Aorta (tissue), 5 donors: ENCODE measurements at regions not wholly inside any gene's neighbourhood (a gene's known extent, or its start where the extent isn't known, plus 50 kb on each side); places are given as distances from the start of the nearest gene placed in this dataset.

Experiments
- ATAC-seq: fragments of 200-7000 bp; cut with Tn5 transposase; one replicate; pipeline ENCODE4 v1.9.1; 2022; ENCODE audit warnings: moderate library complexity; ENCODE audit not compliant: low FRiP score
- DNase-seq, 2 donors: peaks; one replicate each; pipeline ENCODE4 v3.0.0-alpha.2; 2020
- H3K27ac ChIP-seq, 2 donors: one replicate each; pipeline ENCODE4 v1.5.1; 2013; ENCODE audit warnings: low read length in 2 of 2, mild to moderate bottlenecking in 2 of 2, moderate library complexity in 2 of 2, control low read depth in 1 of 2, inconsistent platforms in 1 of 2, low read depth in 1 of 2
- H3K27me3 ChIP-seq, 2 donors: one replicate each; pipeline ENCODE4 v1.6.1; 2013; ENCODE audit warnings: control low read depth in 1 of 2, low read length in 1 of 2, mild to moderate bottlenecking in 1 of 2, moderate library complexity in 1 of 2; ENCODE audit not compliant: insufficient read depth in 2 of 2, control insufficient read depth in 1 of 2
- H3K36me3 ChIP-seq, 2 donors: one replicate each; pipeline ENCODE4 v1.6.1; 2013; ENCODE audit warnings: control low read depth in 1 of 2, low read length in 1 of 2, mild to moderate bottlenecking in 1 of 2; ENCODE audit not compliant: insufficient read depth in 2 of 2, control insufficient read depth in 1 of 2
- H3K4me1 ChIP-seq, 2 donors: one replicate each; pipeline ENCODE4 v1.6.1; 2013; ENCODE audit warnings: low read length in 2 of 2, control low read depth in 1 of 2, mild to moderate bottlenecking in 1 of 2, moderate library complexity in 1 of 2; ENCODE audit not compliant: insufficient read depth in 2 of 2, control insufficient read depth in 1 of 2
- H3K4me3 ChIP-seq, 2 donors: one replicate each; pipeline ENCODE4 v1.5.1; 2013; ENCODE audit warnings: low read length in 2 of 2, control low read depth in 1 of 2, mild to moderate bottlenecking in 1 of 2
- H3K9me3 ChIP-seq: one replicate; pipeline ENCODE4 v1.6.1; 2013; ENCODE audit warnings: mild to moderate bottlenecking, low read length; ENCODE audit not compliant: control insufficient read depth
- WGBS, 2 donors: extraction: QIAGEN DNeasy Blood & Tissue Kit; methylation state at CpG; one replicate each; pipeline ENCODE4 v1.1.7; 2013; 5-methylcytosine and 5-hydroxymethylcytosine counted together
- intact Hi-C, 2 donors: fragments of 100-400 bp; cut with DNase I; formaldehyde crosslinking; loops; one replicate each; pipeline versions ENCODE4 v1.14.2 to v1.15.0; 2022
- donor health status: healthy with polysubstance abuse.
- donor health status: Bipolar disorder and iron deficiency.
- donor health status: DM: no; HTN: no; CAD: no.
- donor health status: DM: no; HTN: no; CAD: no.
- donor health status: DM: yes; HTN: yes; CAD: no.

DNA sequence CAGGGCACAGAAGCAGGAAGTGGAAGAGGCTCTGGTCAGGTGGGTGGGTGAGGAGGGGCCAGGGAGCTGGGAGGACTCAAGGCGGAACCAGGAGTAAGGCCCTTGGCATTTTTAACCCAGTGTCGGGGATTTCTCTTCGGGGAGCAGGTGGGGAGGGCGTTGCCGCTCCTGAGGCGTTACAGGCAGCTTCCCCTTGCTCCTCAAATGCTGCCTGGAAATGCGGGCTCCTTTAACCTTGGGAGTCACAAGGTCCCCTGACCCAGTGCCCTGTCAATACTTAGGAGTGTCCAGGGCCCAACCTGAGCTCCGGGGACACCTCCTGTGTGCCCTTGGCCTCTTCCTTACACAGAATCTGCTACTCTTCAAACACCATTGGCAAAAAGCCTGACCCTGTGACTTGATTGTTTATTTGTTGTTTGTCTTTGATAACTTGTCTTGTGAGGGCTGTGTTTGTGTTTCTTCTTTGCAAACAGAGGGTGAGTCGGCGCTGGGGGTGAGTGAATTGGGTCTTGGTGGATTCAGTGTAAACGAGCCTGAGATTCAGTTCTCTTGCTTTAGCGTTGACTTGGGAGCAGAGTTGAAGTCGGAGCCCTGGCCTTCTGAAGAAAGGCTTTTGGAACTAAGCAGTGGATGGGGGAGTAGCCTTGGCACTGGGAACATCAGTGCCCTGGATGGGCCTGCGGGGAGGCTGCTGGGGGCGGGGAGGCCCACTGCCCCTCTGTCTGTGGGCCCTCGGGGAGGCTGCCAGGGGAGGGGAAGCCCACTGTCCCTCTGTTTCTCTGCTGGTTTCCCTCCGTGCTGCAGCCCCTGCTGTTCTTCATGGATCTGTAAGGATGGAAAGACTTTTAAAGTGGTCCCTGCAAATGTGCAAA lies 300.7 kb upstream of the IRX4 start:
- no peaks in the 10 kb centered on the region for H3K9me3 ChIP-seq
- no peak overlapping the region for H3K27ac ChIP-seq
- no peak for ATAC-seq
- H3K4me1 ChIP-seq = no peaks in the 10 kb centered on the region
- H3K27me3 ChIP-seq = no peaks in the 10 kb centered on the region
- DNase-seq = peak in 1 of 2 donors; percentile 44
- H3K4me3 ChIP-seq = no peak overlapping the region
- no peaks in the 10 kb centered on the region for H3K36me3 ChIP-seq
- intact Hi-C loops = no loop called here
- WGBS, 2 donors = 51 to 60% methylated on average over 16 to 17 of the region's 17 CpGs

DNA sequence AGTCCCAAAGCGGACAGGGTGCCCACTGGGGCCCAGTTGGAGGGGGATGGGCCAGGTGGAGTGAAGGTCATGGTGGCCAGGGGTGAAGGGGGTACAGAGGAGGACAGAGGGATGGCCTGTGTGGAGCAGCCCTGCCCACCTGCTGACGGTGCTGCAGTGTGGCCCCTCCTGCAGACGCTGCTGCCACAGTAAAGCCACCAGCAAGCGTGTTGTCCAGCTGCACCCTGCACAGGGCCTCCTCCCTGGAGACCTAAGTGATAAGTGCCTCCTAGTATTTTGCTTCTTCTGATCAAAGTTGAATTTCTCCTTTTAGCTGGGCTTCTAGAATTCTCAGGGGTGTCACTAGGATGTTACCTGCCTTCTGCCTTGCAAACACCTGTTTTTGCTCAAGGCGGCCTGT lies 299.3 kb upstream of the IRX4 start:
- Histone ChIP-seq H3K36me3 (no peaks in the 10 kb centered on the region), H3K4me3 (no peak overlapping the region), H3K27ac (no peak overlapping the region), H3K4me1 (no peaks in the 10 kb centered on the region), H3K27me3 (no peaks in the 10 kb centered on the region), H3K9me3 (no peaks in the 10 kb centered on the region)
- intact Hi-C loops = no loop called here
- DNase-seq (no peak), ATAC-seq (no peak)
- 84 to 91% methylated on average over 5 of the region's 5 CpGs for WGBS, 2 donors

DNA sequence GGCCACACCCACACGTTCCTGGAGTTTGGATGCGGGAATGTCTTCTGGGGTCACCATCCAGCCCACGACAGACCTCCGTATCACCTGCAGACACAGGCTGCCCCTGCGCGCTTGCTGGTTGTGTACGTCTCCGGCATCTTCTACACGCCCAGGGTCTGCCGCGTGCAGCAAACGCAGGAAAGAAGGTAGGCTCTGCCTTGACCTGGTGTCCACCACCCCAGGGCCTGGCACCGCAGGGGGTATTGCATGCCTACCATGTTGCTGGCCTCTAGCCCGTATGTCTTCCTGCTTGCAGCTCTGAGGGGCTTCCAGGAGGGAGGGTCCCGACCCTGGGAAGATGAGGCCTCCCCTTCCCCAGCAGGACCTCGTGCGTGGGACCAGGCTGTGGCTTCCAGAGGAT lies 298.8 kb upstream of the IRX4 start:
- no peak overlapping the region for H3K4me3 ChIP-seq
- DNase-seq = peak in 1 of 2 donors; percentile 48
- no peaks in the 10 kb centered on the region for H3K4me1 ChIP-seq
- intact Hi-C loops = no loop called here
- no peaks in the 10 kb centered on the region for H3K27me3 ChIP-seq
- no peaks in the 10 kb centered on the region for H3K36me3 ChIP-seq
- 88% methylated on average over 17 of the region's 17 CpGs for WGBS, 2 donors
- no peak for ATAC-seq
- no peak overlapping the region for H3K27ac ChIP-seq
- H3K9me3 ChIP-seq = no peaks in the 10 kb centered on the region

DNA sequence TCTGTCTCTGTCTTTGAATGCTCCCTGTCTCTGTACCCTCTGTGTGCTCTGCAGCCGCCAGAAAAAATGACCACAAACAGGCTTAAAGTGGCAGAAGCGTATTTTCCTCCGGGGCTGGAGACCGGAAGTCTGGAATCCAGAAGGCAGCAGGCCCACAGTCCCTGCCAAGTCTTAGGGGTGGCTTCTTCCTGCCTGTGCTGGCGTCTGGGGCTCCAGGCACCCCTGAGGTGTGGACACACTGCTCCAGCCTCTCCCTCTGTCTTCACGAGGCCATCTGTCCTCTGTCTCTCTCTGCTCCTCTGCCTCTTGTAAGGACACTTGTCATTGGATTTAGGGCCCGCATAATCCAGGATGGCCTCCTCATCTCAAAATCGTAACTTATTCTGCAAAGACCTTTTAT lies 298.4 kb upstream of the IRX4 start:
- no peak for ATAC-seq
- no peak for DNase-seq
- Histone ChIP-seq H3K27me3 (no peaks in the 10 kb centered on the region), H3K27ac (no peak overlapping the region), H3K4me3 (no peak overlapping the region), H3K36me3 (no peaks in the 10 kb centered on the region), H3K4me1 (no peaks in the 10 kb centered on the region), H3K9me3 (no peaks in the 10 kb centered on the region)
- WGBS, 2 donors = 28 to 30% methylated on average over 7 to 8 of the region's 8 CpGs
- intact Hi-C loops = no loop called here

DNA sequence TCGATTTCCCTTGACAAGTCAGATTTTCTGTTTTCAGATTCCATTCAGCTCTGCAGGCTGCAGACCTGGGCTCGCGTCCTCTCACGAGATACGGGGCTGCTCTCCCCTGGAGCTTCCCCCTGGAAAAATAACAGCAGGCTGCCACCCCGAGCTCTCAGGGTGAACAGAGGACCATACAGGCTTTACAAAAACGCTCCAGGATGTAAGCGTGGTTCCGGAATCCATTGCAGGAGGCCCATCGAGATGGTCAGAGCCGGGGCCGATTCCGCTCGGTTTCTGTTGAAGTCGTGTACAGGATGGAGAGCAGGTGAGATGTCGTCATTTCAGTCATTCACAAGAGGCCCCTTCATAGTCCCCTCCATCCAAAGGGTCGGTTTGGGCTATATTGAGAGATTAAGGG lies 297.7 kb upstream of the IRX4 start:
- Histone ChIP-seq H3K36me3 (no peaks in the 10 kb centered on the region), H3K27ac (no peak overlapping the region), H3K27me3 (no peaks in the 10 kb centered on the region), H3K4me3 (no peak overlapping the region), H3K4me1 (no peaks in the 10 kb centered on the region), H3K9me3 (no peaks in the 10 kb centered on the region)
- ATAC-seq (no peak), DNase-seq (peak in 1 of 2 donors; percentile 67)
- intact Hi-C loops = no loop called here
- WGBS, 2 donors = 78 to 82% methylated on average over 17 of the region's 17 CpGs

DNA sequence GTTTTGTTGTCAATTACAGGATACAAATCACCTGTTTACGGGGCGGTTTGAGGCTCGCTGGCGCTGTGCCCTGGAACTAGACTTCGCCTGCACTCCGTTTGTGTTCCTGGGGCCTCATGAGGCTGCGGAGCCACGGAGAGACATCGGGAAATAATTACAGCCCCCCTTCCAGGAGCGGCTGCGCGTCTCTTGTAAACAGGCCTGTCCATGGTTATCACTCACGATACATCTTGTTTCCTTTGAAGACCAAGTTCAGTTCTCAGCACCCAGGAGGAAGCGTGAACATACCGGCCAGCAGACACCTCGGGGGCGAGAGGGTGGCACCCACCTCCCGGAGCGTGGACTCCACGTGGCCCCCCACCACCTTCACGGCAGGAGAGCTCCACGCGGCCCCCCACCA lies 297.1 kb upstream of the IRX4 start:
- no peaks in the 10 kb centered on the region for H3K27me3 ChIP-seq
- intact Hi-C loops = no loop called here

DNA sequence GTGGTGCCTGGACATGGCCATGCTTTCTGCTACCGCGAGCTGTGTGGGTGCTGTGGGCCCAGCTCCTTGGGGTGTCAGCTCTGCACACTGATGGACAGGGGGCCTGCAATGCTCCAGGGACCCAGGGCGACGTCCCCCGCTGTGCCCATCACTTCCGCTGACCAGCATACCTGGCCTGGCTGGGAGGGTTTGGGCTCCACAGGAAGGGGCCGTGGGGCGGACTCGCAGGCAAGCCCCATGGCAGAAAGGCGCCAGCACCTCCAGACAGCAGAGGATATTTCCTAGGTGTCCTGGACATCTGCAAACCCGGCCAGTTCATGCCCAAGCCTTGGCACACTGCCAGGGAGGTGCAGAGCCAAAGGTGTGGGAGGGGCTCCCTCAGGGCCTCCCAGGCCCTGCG lies 295.8 kb upstream of the IRX4 start:
- Histone ChIP-seq H3K27me3 (no peaks in the 10 kb centered on the region), H3K27ac (no peak overlapping the region), H3K9me3 (no peaks in the 10 kb centered on the region), H3K4me3 (no peak overlapping the region), H3K36me3 (no peaks in the 10 kb centered on the region), H3K4me1 (no peaks in the 10 kb centered on the region)
- ATAC-seq = no peak
- intact Hi-C loops = no loop called here
- DNase-seq = peak in 1 of 2 donors; percentile 70
- 87 to 90% methylated on average over 12 of the region's 12 CpGs for WGBS, 2 donors

More for the DNA sequence above, 297.1 kb upstream of the IRX4 start:
- no peak overlapping the region for H3K4me3 ChIP-seq
- H3K4me1 ChIP-seq = no peaks in the 10 kb centered on the region
- ATAC-seq = no peak
- WGBS, 2 donors = 64 to 78% methylated on average over 23 of the region's 23 CpGs
- H3K9me3 ChIP-seq = no peaks in the 10 kb centered on the region
- no peak overlapping the region for H3K27ac ChIP-seq
- H3K36me3 ChIP-seq = no peaks in the 10 kb centered on the region
- peak in 1 of 2 donors; percentile 62 for DNase-seq

DNA sequence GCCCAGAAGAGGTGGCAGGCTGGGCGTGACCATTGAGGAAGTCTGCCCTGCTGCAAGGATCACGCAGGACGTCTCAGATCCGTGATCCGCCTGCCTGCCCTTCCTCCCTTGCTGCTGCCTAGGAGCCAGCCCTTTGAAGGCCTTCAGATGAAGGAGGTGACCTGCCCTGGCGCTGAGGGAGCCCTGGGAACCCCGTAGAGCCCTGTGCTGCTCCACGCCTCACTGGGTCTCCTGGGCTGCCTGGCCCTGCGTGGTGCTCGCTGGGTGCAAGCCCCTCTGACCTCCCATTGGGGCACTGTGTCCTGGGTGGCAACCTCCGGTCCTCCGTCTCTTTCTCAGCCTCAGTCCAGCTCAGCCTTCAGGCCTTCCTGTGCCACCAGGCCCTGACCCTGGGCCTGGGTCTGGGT lies 295.3 kb upstream of the IRX4 start:
- Histone ChIP-seq H3K27ac (no peak overlapping the region), H3K27me3 (no peaks in the 10 kb centered on the region), H3K9me3 (no peaks in the 10 kb centered on the region), H3K36me3 (no peaks in the 10 kb centered on the region), H3K4me1 (no peaks in the 10 kb centered on the region), H3K4me3 (no peak overlapping the region)
- DNase-seq = peak in 1 of 2 donors; percentile 59
- intact Hi-C loops = no loop called here
- peak; percentile 44 for ATAC-seq
- 83 to 86% methylated on average over 12 of the region's 12 CpGs for WGBS, 2 donors

DNA sequence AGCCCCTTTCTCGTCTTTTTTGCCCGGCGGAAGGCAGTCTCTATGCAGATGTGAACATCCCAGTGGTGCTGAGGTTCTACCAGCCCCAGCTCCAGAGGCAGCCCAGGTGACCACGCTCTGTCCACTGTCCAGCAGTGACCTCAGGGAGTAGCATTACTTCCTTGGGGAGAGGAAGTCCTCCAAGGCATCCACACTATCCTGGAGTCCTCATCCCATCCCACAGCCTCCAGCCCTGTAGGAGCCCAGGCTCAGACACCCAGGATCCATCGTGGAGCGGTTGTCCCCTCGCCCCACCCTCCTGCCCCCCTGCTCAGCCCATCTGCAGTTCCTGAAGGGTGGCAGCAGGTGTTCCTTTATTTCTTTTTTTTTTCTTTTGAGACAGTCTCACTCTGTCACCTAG lies 294.5 kb upstream of the IRX4 start:
- intact Hi-C loops = no loop called here
- H3K27me3 ChIP-seq = no peaks in the 10 kb centered on the region
- H3K4me1 ChIP-seq = no peaks in the 10 kb centered on the region
- no peak overlapping the region for H3K4me3 ChIP-seq
- no peak overlapping the region for H3K27ac ChIP-seq
- no peaks in the 10 kb centered on the region for H3K36me3 ChIP-seq
- H3K9me3 ChIP-seq = no peaks in the 10 kb centered on the region
- WGBS, 2 donors = 86 to 88% methylated on average over 7 of the region's 7 CpGs
- no peak for ATAC-seq
- peak in 1 of 2 donors; percentile 27 for DNase-seq
